Caco-2 (cell line): ENCODE measurements at regions not wholly inside any gene's neighbourhood (a gene's known extent, or its start where the extent isn't known, plus 50 kb on each side); places are given as distances from the start of the nearest gene placed in this dataset.

Source experiments
- BruUV-seq: library from RNA; stranded (reverse); fragments of 400-500 nt; replicated peaks from 2 replicates; lab custom pipeline; 2021; lab: Mats Ljungman, UMichigan
- CTCF ChIA-PET: fragments of 300-600 bp; sonication (Branson Sonifier 250); formaldehyde crosslinking; loops from one replicate; lab custom pipeline; 2022; ENCODE audit warnings: antibody characterized with exemption; lab: Charles Lee
- POLR2A ChIA-PET: fragments of 300-600 bp; sonication (Branson Sonifier 250); formaldehyde crosslinking; loops from one replicate; lab custom pipeline; 2022; ENCODE audit warnings: antibody characterized with exemption; lab: Charles Lee
- DNase-seq, 2 experiments: peaks; one replicate each; pipeline versions ENCODE4 v3.0.0 to v3.0.0-alpha.2; 2020 to 2022
- H3K27me3 ChIP-seq: replicated peaks from 2 replicates; pipeline ENCODE4 v1.6.0; 2011; ENCODE audit warnings: low read length; ENCODE audit not compliant: control insufficient read depth, insufficient read depth
- H3K36me3 ChIP-seq: 2 replicates; pipeline ENCODE4 v1.5.1; 2011; ENCODE audit warnings: low read length; ENCODE audit not compliant: control insufficient read depth, insufficient read depth
- H3K4me1 ChIP-seq: fragments of 250-450 bp; sonication (Bioruptor Pico); 2 replicates; pipeline ENCODE4 v1.5.1; 2020; ENCODE audit warnings: mild to moderate bottlenecking
- H3K4me3 ChIP-seq: 2 replicates; pipeline ENCODE4 v1.5.1; 2011; ENCODE audit warnings: low read depth, mild to moderate bottlenecking, control low read depth, low read length
- H3K9me3 ChIP-seq: fragments of 250-450 bp; sonication (Bioruptor Pico); 2 replicates; pipeline ENCODE4 v1.5.1; 2020; ENCODE audit warnings: mild to moderate bottlenecking, moderate library complexity
- H3K27ac Mint-ChIP-seq: one replicate; pipeline ENCODE4 v1.8.0; 2022; ENCODE audit warnings: mixed read lengths; ENCODE audit not compliant: unreplicated experiment
- H3K27me3 Mint-ChIP-seq: one replicate; pipeline ENCODE4 v1.8.0; 2022; ENCODE audit warnings: mixed read lengths; ENCODE audit not compliant: insufficient read depth, unreplicated experiment
- H3K36me3 Mint-ChIP-seq: one replicate; pipeline ENCODE4 v1.8.0; 2022; ENCODE audit warnings: mild to moderate bottlenecking, mixed read lengths; ENCODE audit not compliant: insufficient read depth, unreplicated experiment
- H3K4me1 Mint-ChIP-seq: one replicate; pipeline ENCODE4 v1.8.0; 2022; ENCODE audit warnings: low read depth, mixed read lengths; ENCODE audit not compliant: unreplicated experiment
- H3K4me3 Mint-ChIP-seq: one replicate; pipeline ENCODE4 v1.8.0; 2022; ENCODE audit warnings: mild to moderate bottlenecking, moderate library complexity, mixed read lengths; ENCODE audit not compliant: unreplicated experiment
- H3K9me3 Mint-ChIP-seq: one replicate; pipeline ENCODE4 v1.8.0; 2022; ENCODE audit warnings: mixed read lengths; ENCODE audit not compliant: unreplicated experiment
- CTCF ChIP-seq, 2 experiments: fragments of 200-600 bp in 1 of 2; IDR thresholded peaks; 1 replicate in 1 of 2; 2 replicates in 1 of 2; pipeline versions ENCODE4 v1.5.1 to v1.8.0; 2011 to 2022; ENCODE audit warnings: antibody characterized with exemption in 1 of 2, control low read depth in 1 of 2, inconsistent platforms in 1 of 2, low read depth in 1 of 2, low read length in 1 of 2, mild to moderate bottlenecking in 1 of 2, moderate library complexity in 1 of 2; ENCODE audit not compliant: insufficient read depth in 1 of 2, severe bottlenecking in 1 of 2, unreplicated experiment in 1 of 2
- intact Hi-C: fragments of 100-400 bp; cut with micrococcal nuclease; formaldehyde crosslinking; loops from one replicate; pipeline ENCODE4 v1.10.0; 2022; ENCODE audit not compliant: unreplicated experiment

- no peak overlapping the region for H3K27ac Mint-ChIP-seq
- no peaks in the 10 kb centered on the region for H3K27me3 ChIP-seq
- CTCF ChIA-PET = no interaction called here
- H3K4me3 ChIP-seq = no peak overlapping the region
- H3K4me3 Mint-ChIP-seq = no peak overlapping the region
- no peaks in the 10 kb centered on the region for H3K36me3 Mint-ChIP-seq
- no peaks in the 10 kb centered on the region for H3K9me3 ChIP-seq
- TF ChIP-seq CTCF (IDR thresholded peaks at IDR 0.05; ENCODE audit: insufficient read depth in 1 of 2, low read depth in 1 of 2, low read length in 1 of 2, severe bottlenecking in 1 of 2, unreplicated experiment in 1 of 2) = no peak
- peaks cover 11% of the 10 kb centered on the region for H3K9me3 Mint-ChIP-seq
- no TSS peak for BruUV-seq
- H3K4me1 ChIP-seq = no peaks in the 10 kb centered on the region
- DNase-seq = no peak
- no peaks in the 10 kb centered on the region for H3K4me1 Mint-ChIP-seq
- no peaks in the 10 kb centered on the region for H3K27me3 Mint-ChIP-seq
- intact Hi-C loops = no loop called here
- POLR2A ChIA-PET = no interaction called here
- no peaks in the 10 kb centered on the region for H3K36me3 ChIP-seq
These were observed 1241.6 kb upstream of the USP15 start for GRCh38 chr12:61018571-61018970.

DNA sequence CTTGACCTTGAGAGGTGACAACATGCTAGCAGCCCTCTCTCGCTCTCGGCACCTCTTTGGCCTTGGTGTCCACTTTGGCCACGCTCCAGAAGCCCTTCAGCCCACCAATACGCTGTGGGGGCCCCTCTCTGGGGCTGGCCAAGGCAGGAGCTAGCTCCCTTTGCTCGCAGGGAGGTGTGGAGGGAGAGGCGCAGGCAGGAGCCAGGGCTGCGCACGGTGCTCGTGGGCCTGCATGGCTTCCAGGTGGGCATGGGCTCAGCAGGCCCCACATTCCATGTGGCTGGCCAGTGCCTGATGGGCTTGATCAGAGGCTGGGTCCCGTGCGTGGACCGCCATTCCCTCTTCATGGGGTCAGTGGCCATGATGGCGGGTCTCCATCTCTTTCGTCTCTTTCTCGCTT is 1237.0 kb upstream of the USP15 start:
- Histone ChIP-seq H3K36me3 (no peaks in the 10 kb centered on the region), H3K9me3 (no peaks in the 10 kb centered on the region), H3K4me3 (no peak overlapping the region), H3K27me3 (no peaks in the 10 kb centered on the region), H3K4me1 (no peaks in the 10 kb centered on the region)
- Mint-ChIP-seq H3K4me3 (no peak overlapping the region), H3K27ac (no peak overlapping the region), H3K9me3 (peaks cover 19% of the 10 kb centered on the region), H3K27me3 (no peaks in the 10 kb centered on the region), H3K4me1 (no peaks in the 10 kb centered on the region), H3K36me3 (no peaks in the 10 kb centered on the region)
- ChIA-PET POLR2A (no interaction called here), CTCF (no interaction called here)
- DNase-seq = no peak
- TF ChIP-seq CTCF (IDR thresholded peaks at IDR 0.05; ENCODE audit: insufficient read depth in 1 of 2, low read depth in 1 of 2, low read length in 1 of 2, severe bottlenecking in 1 of 2, unreplicated experiment in 1 of 2) = no peak
- BruUV-seq = no TSS peak
- intact Hi-C loops = no loop called here

DNA sequence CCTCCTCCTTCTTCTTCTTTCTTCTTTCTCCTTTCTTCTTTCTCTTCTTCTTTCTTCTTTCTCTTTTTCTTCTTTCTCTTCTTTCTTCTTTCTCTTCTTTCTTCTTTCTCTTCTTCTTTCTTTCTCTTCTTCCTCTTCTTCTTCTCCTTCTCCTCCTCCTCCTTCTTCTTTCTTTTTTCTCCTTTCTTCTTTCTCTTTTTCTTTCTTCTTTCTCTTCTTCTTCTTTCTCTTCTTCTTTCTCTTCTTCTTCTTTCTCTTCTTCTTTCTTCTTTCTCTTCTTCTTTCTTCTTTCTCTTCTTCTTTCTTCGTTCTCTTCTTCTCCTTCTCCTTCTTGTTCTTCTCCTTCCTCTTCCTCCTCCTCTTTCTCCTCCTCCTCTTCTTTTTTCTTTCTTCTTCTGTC is 1230.7 kb upstream of the USP15 start:
- Histone ChIP-seq H3K4me3 (no peak overlapping the region), H3K36me3 (no peaks in the 10 kb centered on the region), H3K27me3 (no peaks in the 10 kb centered on the region), H3K9me3 (no peaks in the 10 kb centered on the region), H3K4me1 (no peaks in the 10 kb centered on the region)
- no peaks in the 10 kb centered on the region for H3K4me1 Mint-ChIP-seq
- H3K4me3 Mint-ChIP-seq = no peak overlapping the region
- no peaks in the 10 kb centered on the region for H3K36me3 Mint-ChIP-seq
- no peak overlapping the region for H3K27ac Mint-ChIP-seq
- TF ChIP-seq CTCF (IDR thresholded peaks at IDR 0.05; ENCODE audit: insufficient read depth in 1 of 2, low read depth in 1 of 2, low read length in 1 of 2, severe bottlenecking in 1 of 2, unreplicated experiment in 1 of 2) = no peak
- H3K9me3 Mint-ChIP-seq = peaks cover 14% of the 10 kb centered on the region
- BruUV-seq = no TSS peak
- intact Hi-C loops = no loop called here
- no peaks in the 10 kb centered on the region for H3K27me3 Mint-ChIP-seq
- no peak for DNase-seq
- ChIA-PET POLR2A (no interaction called here), CTCF (no interaction called here)
